ENCODE measurements at regions not wholly inside any gene's neighbourhood (a gene's known extent, or its start where the extent isn't known, plus 50 kb on each side); places are given as distances from the start of the nearest gene placed in this dataset.

DNA sequence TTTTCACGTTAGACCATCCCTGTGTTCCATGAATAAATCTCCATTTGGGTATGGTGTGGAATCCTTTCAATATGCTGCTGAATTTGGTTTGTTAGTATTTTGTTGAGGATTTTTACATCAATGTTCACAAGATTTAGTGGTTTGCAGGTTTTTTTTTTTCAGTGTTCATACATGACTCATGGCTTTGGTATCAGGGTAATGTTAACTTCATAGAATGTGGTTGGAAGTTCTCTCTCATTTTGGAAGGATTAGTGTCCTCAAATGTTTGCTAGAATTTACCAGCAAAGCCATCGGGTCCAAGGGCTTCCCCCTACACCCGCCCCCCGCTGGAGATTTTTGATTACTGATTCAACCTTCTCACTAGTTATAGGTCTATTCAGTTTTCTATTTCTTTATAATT is 398.0 kb downstream of the NXPH1 start (continued):
- TF ChIP-seq ELF4 (CRISPR knock-in tag; IDR thresholded peaks at IDR 0.05; ENCODE audit: low read depth): no peak

DNA sequence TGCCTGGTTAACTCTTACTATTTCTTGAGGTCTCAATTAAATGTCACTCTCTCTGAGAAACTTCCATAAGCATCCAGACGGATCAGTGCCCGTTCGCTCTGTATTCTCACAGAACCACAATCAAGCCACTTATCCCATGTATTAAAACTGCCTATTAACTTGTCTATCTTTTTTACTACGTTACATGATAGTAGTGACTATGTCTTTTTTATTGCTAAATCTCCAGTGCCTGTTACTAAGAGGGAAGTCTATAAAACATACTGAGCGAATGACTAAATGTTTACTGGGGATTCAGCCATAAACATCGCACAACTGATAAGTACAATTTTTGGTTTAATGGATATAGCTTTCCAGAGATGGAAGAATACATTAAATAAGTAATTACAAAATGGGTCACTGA is 399.9 kb downstream of the NXPH1 start:
- H3K9me3 Mint-ChIP-seq: no peaks in the 10 kb centered on the region
- ChIA-PET POLR2A (no interaction called here), CTCF (interaction anchor here (0.6 kb wide), 1 partner anchor 515 kb away, joined by 3 read pairs; no protein-coding TSS in a partner anchor)
- no peaks in the 10 kb centered on the region for H3K27me3 Mint-ChIP-seq (ENCODE audit: low read depth)
- peaks cover 8% of the 10 kb centered on the region for H3K4me1 Mint-ChIP-seq
- ATAC-seq (no peak), DNase-seq (ENCODE audit: low spot score) (no peak)
- no peak overlapping the region for H3K27ac Mint-ChIP-seq
- H3K4me3 Mint-ChIP-seq: no peak overlapping the region
- no peaks in the 10 kb centered on the region for H3K36me3 Mint-ChIP-seq
- no peak for TF ChIP-seq ATF1 (CRISPR knock-in tag; IDR thresholded peaks at IDR 0.05)
- TF ChIP-seq, protein P1, sequence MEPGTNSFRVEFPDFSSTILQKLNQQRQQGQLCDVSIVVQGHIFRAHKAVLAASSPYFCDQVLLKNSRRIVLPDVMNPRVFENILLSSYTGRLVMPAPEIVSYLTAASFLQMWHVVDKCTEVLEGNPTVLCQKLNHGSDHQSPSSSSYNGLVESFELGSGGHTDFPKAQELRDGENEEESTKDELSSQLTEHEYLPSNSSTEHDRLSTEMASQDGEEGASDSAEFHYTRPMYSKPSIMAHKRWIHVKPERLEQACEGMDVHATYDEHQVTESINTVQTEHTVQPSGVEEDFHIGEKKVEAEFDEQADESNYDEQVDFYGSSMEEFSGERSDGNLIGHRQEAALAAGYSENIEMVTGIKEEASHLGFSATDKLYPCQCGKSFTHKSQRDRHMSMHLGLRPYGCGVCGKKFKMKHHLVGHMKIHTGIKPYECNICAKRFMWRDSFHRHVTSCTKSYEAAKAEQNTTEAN (CRISPR knock-in tag; IDR thresholded peaks at IDR 0.05): no peak
- TF ChIP-seq RELA (CRISPR knock-in tag; IDR thresholded peaks at IDR 0.05; ENCODE audit: borderline replicate concordance): no peak
- TF ChIP-seq, protein P2, sequence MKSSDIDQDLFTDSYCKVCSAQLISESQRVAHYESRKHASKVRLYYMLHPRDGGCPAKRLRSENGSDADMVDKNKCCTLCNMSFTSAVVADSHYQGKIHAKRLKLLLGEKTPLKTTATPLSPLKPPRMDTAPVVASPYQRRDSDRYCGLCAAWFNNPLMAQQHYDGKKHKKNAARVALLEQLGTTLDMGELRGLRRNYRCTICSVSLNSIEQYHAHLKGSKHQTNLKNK (CRISPR knock-in tag; IDR thresholded peaks at IDR 0.05): no peak
- no peak for TF ChIP-seq RORB (CRISPR knock-in tag; IDR thresholded peaks at IDR 0.05)
- TF ChIP-seq, protein P3, sequence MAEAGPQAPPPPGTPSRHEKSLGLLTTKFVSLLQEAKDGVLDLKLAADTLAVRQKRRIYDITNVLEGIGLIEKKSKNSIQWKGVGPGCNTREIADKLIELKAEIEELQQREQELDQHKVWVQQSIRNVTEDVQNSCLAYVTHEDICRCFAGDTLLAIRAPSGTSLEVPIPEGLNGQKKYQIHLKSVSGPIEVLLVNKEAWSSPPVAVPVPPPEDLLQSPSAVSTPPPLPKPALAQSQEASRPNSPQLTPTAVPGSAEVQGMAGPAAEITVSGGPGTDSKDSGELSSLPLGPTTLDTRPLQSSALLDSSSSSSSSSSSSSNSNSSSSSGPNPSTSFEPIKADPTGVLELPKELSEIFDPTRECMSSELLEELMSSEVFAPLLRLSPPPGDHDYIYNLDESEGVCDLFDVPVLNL (CRISPR knock-in tag; IDR thresholded peaks at IDR 0.05; ENCODE audit: borderline replicate concordance, low read depth): no peak
- TF ChIP-seq JAZF1 (CRISPR knock-in tag; IDR thresholded peaks at IDR 0.05): no peak

DNA sequence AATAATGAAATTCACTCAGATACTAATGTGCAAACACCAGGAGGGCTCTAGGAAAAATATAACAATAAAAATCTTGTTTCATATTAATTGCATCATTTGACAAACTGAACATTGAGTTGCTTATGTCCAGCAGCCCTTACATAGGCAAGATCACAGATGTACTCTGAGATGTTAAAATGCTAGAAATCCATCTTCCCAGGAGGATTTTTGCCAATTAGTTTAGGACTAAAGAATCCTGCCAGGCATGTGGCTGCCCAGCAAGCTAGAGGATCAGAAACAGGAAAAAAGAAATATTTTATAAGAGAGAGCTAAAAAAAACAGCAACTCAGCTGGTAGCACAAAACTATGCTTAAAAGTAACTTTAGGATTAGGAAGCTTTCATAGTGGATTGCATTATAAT is 407.8 kb downstream of the NXPH1 start:
- Mint-ChIP-seq H3K36me3 (no peaks in the 10 kb centered on the region), H3K27me3 (ENCODE audit: low read depth) (no peaks in the 10 kb centered on the region), H3K4me3 (no peak overlapping the region), H3K9me3 (0 out of 2 replicates have a peak, but pooled peaks cover 7% of the 10 kb centered on the region), H3K27ac (no peak overlapping the region), H3K4me1 (peaks cover 2% of the 10 kb centered on the region)
- DNase-seq (ENCODE audit: low spot score) (no peak), ATAC-seq (no peak)
- POLR2A ChIA-PET: no interaction called here
- CTCF ChIA-PET: no interaction called here
- TF ChIP-seq, protein P4, sequence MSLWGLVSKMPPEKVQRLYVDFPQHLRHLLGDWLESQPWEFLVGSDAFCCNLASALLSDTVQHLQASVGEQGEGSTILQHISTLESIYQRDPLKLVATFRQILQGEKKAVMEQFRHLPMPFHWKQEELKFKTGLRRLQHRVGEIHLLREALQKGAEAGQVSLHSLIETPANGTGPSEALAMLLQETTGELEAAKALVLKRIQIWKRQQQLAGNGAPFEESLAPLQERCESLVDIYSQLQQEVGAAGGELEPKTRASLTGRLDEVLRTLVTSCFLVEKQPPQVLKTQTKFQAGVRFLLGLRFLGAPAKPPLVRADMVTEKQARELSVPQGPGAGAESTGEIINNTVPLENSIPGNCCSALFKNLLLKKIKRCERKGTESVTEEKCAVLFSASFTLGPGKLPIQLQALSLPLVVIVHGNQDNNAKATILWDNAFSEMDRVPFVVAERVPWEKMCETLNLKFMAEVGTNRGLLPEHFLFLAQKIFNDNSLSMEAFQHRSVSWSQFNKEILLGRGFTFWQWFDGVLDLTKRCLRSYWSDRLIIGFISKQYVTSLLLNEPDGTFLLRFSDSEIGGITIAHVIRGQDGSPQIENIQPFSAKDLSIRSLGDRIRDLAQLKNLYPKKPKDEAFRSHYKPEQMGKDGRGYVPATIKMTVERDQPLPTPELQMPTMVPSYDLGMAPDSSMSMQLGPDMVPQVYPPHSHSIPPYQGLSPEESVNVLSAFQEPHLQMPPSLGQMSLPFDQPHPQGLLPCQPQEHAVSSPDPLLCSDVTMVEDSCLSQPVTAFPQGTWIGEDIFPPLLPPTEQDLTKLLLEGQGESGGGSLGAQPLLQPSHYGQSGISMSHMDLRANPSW (CRISPR knock-in tag; conservative IDR thresholded peaks at IDR 0.05; ENCODE audit: low read depth): no peak
- TF ChIP-seq CREB1 (CRISPR knock-in tag; IDR thresholded peaks at IDR 0.05) (no peak), EMX1 (CRISPR knock-in tag; IDR thresholded peaks at IDR 0.05) (no peak), NR1H2 (CRISPR knock-in tag; IDR thresholded peaks at IDR 0.05) (no peak), CREM (CRISPR knock-in tag; IDR thresholded peaks at IDR 0.05) (no peak), GTF2I (CRISPR knock-in tag; conservative IDR thresholded peaks at IDR 0.05) (no peak)
- TF ChIP-seq, protein P5, sequence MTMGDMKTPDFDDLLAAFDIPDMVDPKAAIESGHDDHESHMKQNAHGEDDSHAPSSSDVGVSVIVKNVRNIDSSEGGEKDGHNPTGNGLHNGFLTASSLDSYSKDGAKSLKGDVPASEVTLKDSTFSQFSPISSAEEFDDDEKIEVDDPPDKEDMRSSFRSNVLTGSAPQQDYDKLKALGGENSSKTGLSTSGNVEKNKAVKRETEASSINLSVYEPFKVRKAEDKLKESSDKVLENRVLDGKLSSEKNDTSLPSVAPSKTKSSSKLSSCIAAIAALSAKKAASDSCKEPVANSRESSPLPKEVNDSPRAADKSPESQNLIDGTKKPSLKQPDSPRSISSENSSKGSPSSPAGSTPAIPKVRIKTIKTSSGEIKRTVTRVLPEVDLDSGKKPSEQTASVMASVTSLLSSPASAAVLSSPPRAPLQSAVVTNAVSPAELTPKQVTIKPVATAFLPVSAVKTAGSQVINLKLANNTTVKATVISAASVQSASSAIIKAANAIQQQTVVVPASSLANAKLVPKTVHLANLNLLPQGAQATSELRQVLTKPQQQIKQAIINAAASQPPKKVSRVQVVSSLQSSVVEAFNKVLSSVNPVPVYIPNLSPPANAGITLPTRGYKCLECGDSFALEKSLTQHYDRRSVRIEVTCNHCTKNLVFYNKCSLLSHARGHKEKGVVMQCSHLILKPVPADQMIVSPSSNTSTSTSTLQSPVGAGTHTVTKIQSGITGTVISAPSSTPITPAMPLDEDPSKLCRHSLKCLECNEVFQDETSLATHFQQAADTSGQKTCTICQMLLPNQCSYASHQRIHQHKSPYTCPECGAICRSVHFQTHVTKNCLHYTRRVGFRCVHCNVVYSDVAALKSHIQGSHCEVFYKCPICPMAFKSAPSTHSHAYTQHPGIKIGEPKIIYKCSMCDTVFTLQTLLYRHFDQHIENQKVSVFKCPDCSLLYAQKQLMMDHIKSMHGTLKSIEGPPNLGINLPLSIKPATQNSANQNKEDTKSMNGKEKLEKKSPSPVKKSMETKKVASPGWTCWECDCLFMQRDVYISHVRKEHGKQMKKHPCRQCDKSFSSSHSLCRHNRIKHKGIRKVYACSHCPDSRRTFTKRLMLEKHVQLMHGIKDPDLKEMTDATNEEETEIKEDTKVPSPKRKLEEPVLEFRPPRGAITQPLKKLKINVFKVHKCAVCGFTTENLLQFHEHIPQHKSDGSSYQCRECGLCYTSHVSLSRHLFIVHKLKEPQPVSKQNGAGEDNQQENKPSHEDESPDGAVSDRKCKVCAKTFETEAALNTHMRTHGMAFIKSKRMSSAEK (CRISPR knock-in tag; IDR thresholded peaks at IDR 0.05; ENCODE audit: borderline replicate concordance): no peak
- TF ChIP-seq, protein P6, sequence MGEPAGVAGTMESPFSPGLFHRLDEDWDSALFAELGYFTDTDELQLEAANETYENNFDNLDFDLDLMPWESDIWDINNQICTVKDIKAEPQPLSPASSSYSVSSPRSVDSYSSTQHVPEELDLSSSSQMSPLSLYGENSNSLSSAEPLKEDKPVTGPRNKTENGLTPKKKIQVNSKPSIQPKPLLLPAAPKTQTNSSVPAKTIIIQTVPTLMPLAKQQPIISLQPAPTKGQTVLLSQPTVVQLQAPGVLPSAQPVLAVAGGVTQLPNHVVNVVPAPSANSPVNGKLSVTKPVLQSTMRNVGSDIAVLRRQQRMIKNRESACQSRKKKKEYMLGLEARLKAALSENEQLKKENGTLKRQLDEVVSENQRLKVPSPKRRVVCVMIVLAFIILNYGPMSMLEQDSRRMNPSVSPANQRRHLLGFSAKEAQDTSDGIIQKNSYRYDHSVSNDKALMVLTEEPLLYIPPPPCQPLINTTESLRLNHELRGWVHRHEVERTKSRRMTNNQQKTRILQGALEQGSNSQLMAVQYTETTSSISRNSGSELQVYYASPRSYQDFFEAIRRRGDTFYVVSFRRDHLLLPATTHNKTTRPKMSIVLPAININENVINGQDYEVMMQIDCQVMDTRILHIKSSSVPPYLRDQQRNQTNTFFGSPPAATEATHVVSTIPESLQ (CRISPR knock-in tag; IDR thresholded peaks at IDR 0.05): no peak
- TF ChIP-seq, protein P2 (CRISPR knock-in tag; IDR thresholded peaks at IDR 0.05): no peak
- TF ChIP-seq, protein P7, sequence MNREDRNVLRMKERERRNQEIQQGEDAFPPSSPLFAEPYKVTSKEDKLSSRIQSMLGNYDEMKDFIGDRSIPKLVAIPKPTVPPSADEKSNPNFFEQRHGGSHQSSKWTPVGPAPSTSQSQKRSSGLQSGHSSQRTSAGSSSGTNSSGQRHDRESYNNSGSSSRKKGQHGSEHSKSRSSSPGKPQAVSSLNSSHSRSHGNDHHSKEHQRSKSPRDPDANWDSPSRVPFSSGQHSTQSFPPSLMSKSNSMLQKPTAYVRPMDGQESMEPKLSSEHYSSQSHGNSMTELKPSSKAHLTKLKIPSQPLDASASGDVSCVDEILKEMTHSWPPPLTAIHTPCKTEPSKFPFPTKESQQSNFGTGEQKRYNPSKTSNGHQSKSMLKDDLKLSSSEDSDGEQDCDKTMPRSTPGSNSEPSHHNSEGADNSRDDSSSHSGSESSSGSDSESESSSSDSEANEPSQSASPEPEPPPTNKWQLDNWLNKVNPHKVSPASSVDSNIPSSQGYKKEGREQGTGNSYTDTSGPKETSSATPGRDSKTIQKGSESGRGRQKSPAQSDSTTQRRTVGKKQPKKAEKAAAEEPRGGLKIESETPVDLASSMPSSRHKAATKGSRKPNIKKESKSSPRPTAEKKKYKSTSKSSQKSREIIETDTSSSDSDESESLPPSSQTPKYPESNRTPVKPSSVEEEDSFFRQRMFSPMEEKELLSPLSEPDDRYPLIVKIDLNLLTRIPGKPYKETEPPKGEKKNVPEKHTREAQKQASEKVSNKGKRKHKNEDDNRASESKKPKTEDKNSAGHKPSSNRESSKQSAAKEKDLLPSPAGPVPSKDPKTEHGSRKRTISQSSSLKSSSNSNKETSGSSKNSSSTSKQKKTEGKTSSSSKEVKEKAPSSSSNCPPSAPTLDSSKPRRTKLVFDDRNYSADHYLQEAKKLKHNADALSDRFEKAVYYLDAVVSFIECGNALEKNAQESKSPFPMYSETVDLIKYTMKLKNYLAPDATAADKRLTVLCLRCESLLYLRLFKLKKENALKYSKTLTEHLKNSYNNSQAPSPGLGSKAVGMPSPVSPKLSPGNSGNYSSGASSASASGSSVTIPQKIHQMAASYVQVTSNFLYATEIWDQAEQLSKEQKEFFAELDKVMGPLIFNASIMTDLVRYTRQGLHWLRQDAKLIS (CRISPR knock-in tag; IDR thresholded peaks at IDR 0.05; ENCODE audit: borderline replicate concordance): no peak

All from WTC11 (cell line).